Gastroesophageal sphincter (tissue), 4 donors: ENCODE measurements at regions not wholly inside any gene's neighbourhood (a gene's known extent, or its start where the extent isn't known, plus 50 kb on each side); places are given as distances from the start of the nearest gene placed in this dataset.

Experiments used
- ATAC-seq: fragments of 150-250 bp; one replicate; pipeline ENCODE4 v1.9.1; 2016; ENCODE audit warnings: mild to moderate bottlenecking, moderate library complexity
- H3K27ac ChIP-seq, 4 donors: fragments of 200-600 bp; sonication (generic) in 3 of 4; 1 replicate in 3 of 4; 2 replicates in 1 of 4; pipeline ENCODE4 v1.5.1; 2016 to 2019
- H3K27me3 ChIP-seq: fragments of 200-600 bp; sonication (generic); one replicate; pipeline ENCODE4 v1.5.1; 2019
- H3K36me3 ChIP-seq, 2 donors: fragments of 200-600 bp; sonication (generic); one replicate each; pipeline ENCODE4 v1.5.1; 2019; ENCODE audit warnings: control low read depth in 1 of 2
- H3K4me1 ChIP-seq, 3 donors: fragments of 200-600 bp; sonication (generic); 1 replicate in 2 of 3; 2 replicates in 1 of 3; pipeline ENCODE4 v1.5.1; 2016 to 2019; ENCODE audit warnings: control low read depth in 2 of 3
- H3K4me3 ChIP-seq, 2 donors: fragments of 200-600 bp; sonication (generic); one replicate each; pipeline ENCODE4 v1.5.1; 2019; ENCODE audit warnings: mild to moderate bottlenecking in 1 of 2, moderate library complexity in 1 of 2
- H3K9me3 ChIP-seq, 3 donors: fragments of 200-600 bp; sonication (generic); one replicate each; pipeline ENCODE4 v1.5.1; 2017 to 2019; ENCODE audit warnings: control low read depth in 2 of 3
- EP300 ChIP-seq: sonication (generic); formaldehyde crosslinking; IDR thresholded peaks from one replicate; pipeline ENCODE4 v1.6.1; 2017; ENCODE audit warnings: antibody characterized with exemption, mild to moderate bottlenecking
- POLR2A ChIP-seq, 2 donors: fragments of 450-650 bp; IDR thresholded peaks; one replicate each; pipeline ENCODE4 v1.6.1; 2017; ENCODE audit warnings: antibody characterized with exemption in 2 of 2, mild to moderate bottlenecking in 2 of 2, moderate library complexity in 1 of 2
- POLR2AphosphoS5 ChIP-seq: sonication (generic); formaldehyde crosslinking; IDR thresholded peaks from one replicate; pipeline ENCODE4 v1.6.1; 2017; ENCODE audit warnings: antibody characterized with exemption
- WGBS, 2 donors: methylation state at CpG; one replicate each; pipeline ENCODE4 v1.1.5; 2018; ENCODE audit warnings: low coverage in 1 of 2; 5-methylcytosine and 5-hydroxymethylcytosine counted together
- TF ChIP-seq, protein P1 (sequence below), 4 experiments: fragments of 200-600 bp in 2 of 4; fragments of 450-650 bp in 2 of 4; sonication (generic) in 1 of 4; IDR thresholded peaks; one replicate each; pipeline ENCODE4 v1.5.1; 2017 to 2019; ENCODE audit warnings: antibody characterized with exemption in 4 of 4, mild to moderate bottlenecking in 2 of 4, moderate library complexity in 2 of 4

GRCh38 chr10:10685566-10685965, 332.1 kb upstream of the CELF2 start:
- TF ChIP-seq POLR2AphosphoS5, result no peak
- no peak for TF ChIP-seq EP300
- TF ChIP-seq, protein P1, sequence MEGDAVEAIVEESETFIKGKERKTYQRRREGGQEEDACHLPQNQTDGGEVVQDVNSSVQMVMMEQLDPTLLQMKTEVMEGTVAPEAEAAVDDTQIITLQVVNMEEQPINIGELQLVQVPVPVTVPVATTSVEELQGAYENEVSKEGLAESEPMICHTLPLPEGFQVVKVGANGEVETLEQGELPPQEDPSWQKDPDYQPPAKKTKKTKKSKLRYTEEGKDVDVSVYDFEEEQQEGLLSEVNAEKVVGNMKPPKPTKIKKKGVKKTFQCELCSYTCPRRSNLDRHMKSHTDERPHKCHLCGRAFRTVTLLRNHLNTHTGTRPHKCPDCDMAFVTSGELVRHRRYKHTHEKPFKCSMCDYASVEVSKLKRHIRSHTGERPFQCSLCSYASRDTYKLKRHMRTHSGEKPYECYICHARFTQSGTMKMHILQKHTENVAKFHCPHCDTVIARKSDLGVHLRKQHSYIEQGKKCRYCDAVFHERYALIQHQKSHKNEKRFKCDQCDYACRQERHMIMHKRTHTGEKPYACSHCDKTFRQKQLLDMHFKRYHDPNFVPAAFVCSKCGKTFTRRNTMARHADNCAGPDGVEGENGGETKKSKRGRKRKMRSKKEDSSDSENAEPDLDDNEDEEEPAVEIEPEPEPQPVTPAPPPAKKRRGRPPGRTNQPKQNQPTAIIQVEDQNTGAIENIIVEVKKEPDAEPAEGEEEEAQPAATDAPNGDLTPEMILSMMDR (IDR thresholded peaks at IDR 0.05), result no peak
- no peak for TF ChIP-seq POLR2A (IDR thresholded peaks at IDR 0.05)
- 69 to 86% methylated on average over 1 of the region's 1 CpG for WGBS, 2 donors
- ATAC-seq, result no peak
- H3K27ac ChIP-seq, result no peak overlapping the region
- H3K36me3 ChIP-seq, result no peaks in the 10 kb centered on the region
- H3K4me1 ChIP-seq, result no peaks in the 10 kb centered on the region
- no peaks in the 10 kb centered on the region for H3K9me3 ChIP-seq
- no peaks in the 10 kb centered on the region for H3K27me3 ChIP-seq
- no peak overlapping the region for H3K4me3 ChIP-seq

- no peak for ATAC-seq
- Histone ChIP-seq H3K4me3 (no peak overlapping the region), H3K27ac (no peak overlapping the region), H3K27me3 (no peaks in the 10 kb centered on the region), H3K9me3 (no peaks in the 10 kb centered on the region), H3K4me1 (no peaks in the 10 kb centered on the region), H3K36me3 (no peaks in the 10 kb centered on the region)
- TF ChIP-seq EP300, result no peak
- TF ChIP-seq, protein P1 (IDR thresholded peaks at IDR 0.05), result no peak
- TF ChIP-seq POLR2A (IDR thresholded peaks at IDR 0.05), result no peak
- TF ChIP-seq POLR2AphosphoS5, result no peak
- 67 to 69% methylated on average over 4 of the region's 4 CpGs for WGBS, 2 donors
Observed at GRCh38 chr10:10687751-10688150, 329.9 kb upstream of the CELF2 start.

DNA sequence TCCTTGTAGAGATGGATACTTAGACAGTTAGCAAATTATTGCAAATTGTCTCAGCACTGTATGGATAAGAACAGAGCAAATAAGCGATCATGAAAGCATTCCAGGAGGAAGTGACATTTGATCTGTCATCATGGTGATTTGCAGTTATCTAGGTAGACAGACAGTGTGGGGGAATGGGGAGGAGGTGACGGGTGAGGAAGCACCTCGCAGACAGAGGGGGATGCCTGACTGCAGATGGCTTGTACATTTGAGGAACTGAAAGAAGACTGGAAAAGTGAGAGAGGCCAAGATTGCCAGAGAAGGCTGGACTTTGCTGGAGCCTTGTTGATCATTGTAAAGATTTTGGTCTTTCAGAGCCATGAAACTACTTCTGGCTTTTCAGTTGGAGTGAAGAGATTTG, 318.2 kb upstream of the CELF2 start:
- 28 to 70% methylated on average over 2 to 3 of the region's 3 CpGs for WGBS, 2 donors
- no peak overlapping the region for H3K27ac ChIP-seq
- no peaks in the 10 kb centered on the region for H3K9me3 ChIP-seq
- H3K36me3 ChIP-seq, result no peaks in the 10 kb centered on the region
- ATAC-seq, result no peak
- TF ChIP-seq POLR2A (IDR thresholded peaks at IDR 0.05), result no peak
- no peak for TF ChIP-seq POLR2AphosphoS5
- TF ChIP-seq, protein P1 (IDR thresholded peaks at IDR 0.05), result no peak
- TF ChIP-seq EP300, result no peak
- no peaks in the 10 kb centered on the region for H3K4me1 ChIP-seq
- no peak overlapping the region for H3K4me3 ChIP-seq
- no peaks in the 10 kb centered on the region for H3K27me3 ChIP-seq

- 67 to 77% methylated on average over 3 to 4 of the region's 5 CpGs for WGBS, 2 donors
- H3K9me3 ChIP-seq, result no peaks in the 10 kb centered on the region
- H3K27ac ChIP-seq, result no peak overlapping the region
- no peak for ATAC-seq
- TF ChIP-seq POLR2AphosphoS5 (no peak), POLR2A (IDR thresholded peaks at IDR 0.05) (no peak), EP300 (no peak)
- TF ChIP-seq, protein P1 (IDR thresholded peaks at IDR 0.05), result no peak
- H3K4me3 ChIP-seq, result no peak overlapping the region
- no peaks in the 10 kb centered on the region for H3K27me3 ChIP-seq
- no peaks in the 10 kb centered on the region for H3K36me3 ChIP-seq
- no peaks in the 10 kb centered on the region for H3K4me1 ChIP-seq
Observed at GRCh38 chr10:10701084-10701611, 316.5 kb upstream of the CELF2 start.

DNA sequence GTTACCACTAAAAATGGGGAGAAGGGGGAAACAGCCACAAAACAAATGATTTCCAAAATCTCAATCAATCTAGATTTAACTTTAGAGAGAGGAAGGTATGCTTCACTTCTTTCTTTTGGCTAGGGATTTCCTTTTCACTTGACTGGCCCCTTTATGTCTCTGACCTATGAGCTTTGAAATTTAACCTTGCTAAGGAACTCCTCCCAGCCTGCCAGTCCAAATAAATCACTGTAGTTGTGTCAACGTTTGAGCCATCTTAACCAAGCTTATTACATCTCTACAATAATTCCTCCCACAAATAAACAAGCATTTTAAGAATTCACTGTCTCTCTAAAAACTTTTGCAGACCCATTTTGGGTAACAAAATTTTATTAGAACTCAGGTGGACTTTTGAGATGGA, 315.5 kb upstream of the CELF2 start:
- Histone ChIP-seq H3K4me1 (no peaks in the 10 kb centered on the region), H3K9me3 (no peaks in the 10 kb centered on the region), H3K27me3 (no peaks in the 10 kb centered on the region), H3K36me3 (no peaks in the 10 kb centered on the region), H3K27ac (no peak overlapping the region), H3K4me3 (no peak overlapping the region)
- 14 to 20% methylated on average over 1 of the region's 1 CpG for WGBS, 2 donors
- TF ChIP-seq, protein P1 (IDR thresholded peaks at IDR 0.05), result no peak
- no peak for TF ChIP-seq POLR2AphosphoS5
- no peak for TF ChIP-seq EP300
- no peak for TF ChIP-seq POLR2A (IDR thresholded peaks at IDR 0.05)
- no peak for ATAC-seq
